Right lobe of liver (tissue), 4 donors: ENCODE measurements at regions not wholly inside any gene's neighbourhood (a gene's known extent, or its start where the extent isn't known, plus 50 kb on each side); places are given as distances from the start of the nearest gene placed in this dataset.

Experiments used
- POLR2A ChIP-seq: fragments of 450-650 bp; IDR thresholded peaks from one replicate; pipeline ENCODE4 v1.6.1; 2017; ENCODE audit warnings: antibody characterized with exemption, mild to moderate bottlenecking
- TF ChIP-seq, protein P1 (sequence below), 4 donors: fragments of 200-600 bp in 3 of 4; fragments of 450-650 bp in 1 of 4; IDR thresholded peaks; one replicate each; pipeline versions ENCODE4 v1.5.1 to v1.8.0; 2016 to 2022; ENCODE audit warnings: antibody characterized with exemption in 4 of 4, mild to moderate bottlenecking in 2 of 4
- donor health status: DM: no; HTN: no; CAD: no.
- donor health status: DM: no; HTN: no; CAD: no.
- donor health status: DM: no; HTN: yes; CAD: no.

- TF ChIP-seq, protein P1, sequence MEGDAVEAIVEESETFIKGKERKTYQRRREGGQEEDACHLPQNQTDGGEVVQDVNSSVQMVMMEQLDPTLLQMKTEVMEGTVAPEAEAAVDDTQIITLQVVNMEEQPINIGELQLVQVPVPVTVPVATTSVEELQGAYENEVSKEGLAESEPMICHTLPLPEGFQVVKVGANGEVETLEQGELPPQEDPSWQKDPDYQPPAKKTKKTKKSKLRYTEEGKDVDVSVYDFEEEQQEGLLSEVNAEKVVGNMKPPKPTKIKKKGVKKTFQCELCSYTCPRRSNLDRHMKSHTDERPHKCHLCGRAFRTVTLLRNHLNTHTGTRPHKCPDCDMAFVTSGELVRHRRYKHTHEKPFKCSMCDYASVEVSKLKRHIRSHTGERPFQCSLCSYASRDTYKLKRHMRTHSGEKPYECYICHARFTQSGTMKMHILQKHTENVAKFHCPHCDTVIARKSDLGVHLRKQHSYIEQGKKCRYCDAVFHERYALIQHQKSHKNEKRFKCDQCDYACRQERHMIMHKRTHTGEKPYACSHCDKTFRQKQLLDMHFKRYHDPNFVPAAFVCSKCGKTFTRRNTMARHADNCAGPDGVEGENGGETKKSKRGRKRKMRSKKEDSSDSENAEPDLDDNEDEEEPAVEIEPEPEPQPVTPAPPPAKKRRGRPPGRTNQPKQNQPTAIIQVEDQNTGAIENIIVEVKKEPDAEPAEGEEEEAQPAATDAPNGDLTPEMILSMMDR (IDR thresholded peaks at IDR 0.05), result no peak
- no peak for TF ChIP-seq POLR2A
Observed at GRCh38 chr2:21411741-21412140, 288.0 kb downstream of the TDRD15 start.
